HL-60/S4 (cell line): ENCODE measurements at regions not wholly inside any gene's neighbourhood (a gene's known extent, or its start where the extent isn't known, plus 50 kb on each side); places are given as distances from the start of the nearest gene placed in this dataset.
"Not testable (repeated sequence)": the region's sequence is repeated elsewhere in the genome, so short reads cannot be mapped to it uniquely, and the experiment has no call there.

Experiments
- in situ Hi-C: fragments of 300-500 bp; cut with MboI; formaldehyde crosslinking; loops from 2 replicates; pipeline ENCODE4 v1.14.3; 2022; ENCODE audit warnings: low sequenced_read_pairs

DNA sequence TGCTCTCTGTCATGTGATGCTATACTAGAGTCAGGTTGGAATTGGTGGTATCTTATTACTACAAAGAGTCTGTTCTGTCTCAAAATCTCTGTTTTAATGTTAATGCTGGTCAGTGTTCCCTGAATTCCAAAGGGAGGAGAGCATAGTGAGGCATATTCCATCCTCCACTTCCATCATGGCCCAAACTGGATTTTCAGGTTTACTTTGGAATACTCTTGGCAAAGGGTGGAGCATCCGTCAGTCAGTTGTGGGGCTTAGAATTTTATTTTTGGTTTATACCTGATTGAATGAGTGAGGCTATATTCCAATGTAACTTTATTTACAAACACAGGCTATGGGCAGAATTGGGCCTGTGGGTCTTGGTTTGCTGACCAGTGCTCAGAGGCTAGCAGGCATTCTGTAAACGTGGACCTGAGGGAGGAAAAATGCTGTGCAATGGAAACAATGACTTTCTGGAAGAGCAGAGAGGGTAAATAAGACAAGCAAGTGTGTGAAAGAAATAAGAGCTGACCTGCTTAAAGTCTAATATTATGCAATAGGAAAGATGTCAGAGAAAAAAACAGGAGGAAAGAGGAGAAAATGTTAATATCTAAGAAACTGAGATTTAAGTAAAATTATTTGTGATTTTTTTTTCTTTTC, 106.2 kb upstream of the CLINT1 start:
- in situ Hi-C loops = no loop called here

- in situ Hi-C loops = no loop called here
Observed at GRCh38 chr5:157963761-157964160, 104.8 kb upstream of the CLINT1 start.

GRCh38 chr5:157963244-157963643, 104.3 kb upstream of the CLINT1 start:
- in situ Hi-C loops = no loop called here

DNA sequence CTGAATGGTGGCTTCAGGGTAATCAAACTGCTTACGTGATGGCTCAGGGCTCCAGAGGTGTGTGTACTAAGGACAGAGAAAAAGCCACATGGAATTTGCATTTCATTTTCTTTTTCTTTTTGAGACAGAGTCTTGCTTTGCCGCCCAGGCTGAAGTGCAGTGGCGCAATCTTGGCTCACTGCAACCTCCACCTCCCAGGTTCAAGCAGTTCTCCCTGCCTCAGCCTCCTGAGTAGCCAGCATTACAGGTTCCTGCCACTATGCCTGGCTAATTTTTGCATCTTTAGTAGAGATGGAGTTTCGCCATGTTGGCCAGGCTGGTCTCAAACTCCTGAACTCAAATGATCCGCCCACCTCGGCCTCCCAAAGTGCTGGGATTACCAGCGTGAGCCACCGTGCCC, 103.7 kb upstream of the CLINT1 start:
- in situ Hi-C loops = not testable (repeated sequence)

- in situ Hi-C loops = no loop called here
Observed at GRCh38 chr5:157961896-157962590, 103.1 kb upstream of the CLINT1 start.

GRCh38 chr5:157961176-157961575, 102.2 kb upstream of the CLINT1 start:
- in situ Hi-C loops = no loop called here

DNA sequence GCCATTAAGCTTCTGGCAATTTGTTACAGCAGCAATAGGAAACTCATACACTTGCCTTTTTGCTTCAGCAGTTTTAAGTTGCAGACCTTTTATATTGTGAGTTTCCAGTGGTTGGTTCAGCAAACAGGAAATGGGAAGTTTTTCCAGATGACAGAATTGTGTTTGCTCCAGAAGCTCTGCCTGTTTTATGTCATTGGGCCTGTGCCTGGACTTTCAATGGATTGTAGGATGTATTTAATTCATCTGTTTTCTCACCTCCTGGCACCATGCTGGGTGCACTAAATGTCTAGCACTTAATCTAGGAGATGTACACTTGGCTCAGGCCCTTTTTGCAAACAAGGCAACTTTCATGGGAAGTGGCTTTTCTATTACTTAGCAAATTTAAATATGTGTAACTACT, 100.4 kb upstream of the CLINT1 start:
- in situ Hi-C loops = no loop called here

GRCh38 chr5:157956271-157956885, 97.4 kb upstream of the CLINT1 start:
- in situ Hi-C loops = no loop called here

DNA sequence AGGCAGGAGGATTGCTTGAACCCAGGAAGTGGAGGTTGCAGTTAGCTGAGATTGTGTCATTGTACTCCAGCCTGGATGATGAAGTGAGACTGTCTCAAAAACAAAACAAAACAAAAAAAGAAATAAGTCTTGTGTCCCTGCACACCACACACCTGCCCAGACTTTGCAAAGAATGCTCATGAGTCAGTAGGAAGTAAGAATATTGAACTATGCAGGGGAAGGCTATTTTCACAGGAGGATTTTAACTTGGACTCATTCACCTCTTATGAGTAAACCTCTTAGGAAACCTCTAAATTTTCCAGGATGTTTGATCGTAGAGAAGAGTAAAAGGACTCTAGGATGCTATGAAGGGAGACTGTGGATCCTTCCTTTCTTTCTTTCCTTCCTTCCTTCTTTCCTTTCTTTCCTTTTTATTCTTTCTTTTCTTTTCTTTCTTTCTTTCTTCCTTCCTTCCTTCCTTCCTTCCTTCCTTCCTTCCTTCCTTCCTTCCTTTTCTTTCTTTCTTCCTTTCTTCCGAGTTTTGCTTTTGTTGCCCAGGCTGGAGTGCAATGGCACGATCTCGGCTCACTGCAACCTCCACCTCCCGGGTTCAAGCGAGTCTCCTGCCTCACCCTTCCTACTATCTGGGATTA, 96.7 kb upstream of the CLINT1 start:
- in situ Hi-C loops = no loop called here

DNA sequence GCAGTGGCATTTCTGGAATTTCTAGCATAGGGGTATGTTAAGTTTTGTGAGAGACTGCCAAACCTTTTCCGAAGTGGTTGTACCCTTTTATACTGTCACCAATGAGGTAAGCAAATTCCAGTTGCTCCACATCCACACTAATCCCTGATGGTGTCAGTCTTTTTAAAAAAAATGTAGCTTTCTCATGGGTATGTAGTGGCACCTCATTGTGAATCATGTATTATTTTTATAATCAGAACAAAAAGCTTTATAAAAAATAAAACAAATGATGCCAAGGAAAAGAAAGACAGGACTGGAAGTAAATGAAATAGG, 93.4 kb upstream of the CLINT1 start:
- in situ Hi-C loops = no loop called here

DNA sequence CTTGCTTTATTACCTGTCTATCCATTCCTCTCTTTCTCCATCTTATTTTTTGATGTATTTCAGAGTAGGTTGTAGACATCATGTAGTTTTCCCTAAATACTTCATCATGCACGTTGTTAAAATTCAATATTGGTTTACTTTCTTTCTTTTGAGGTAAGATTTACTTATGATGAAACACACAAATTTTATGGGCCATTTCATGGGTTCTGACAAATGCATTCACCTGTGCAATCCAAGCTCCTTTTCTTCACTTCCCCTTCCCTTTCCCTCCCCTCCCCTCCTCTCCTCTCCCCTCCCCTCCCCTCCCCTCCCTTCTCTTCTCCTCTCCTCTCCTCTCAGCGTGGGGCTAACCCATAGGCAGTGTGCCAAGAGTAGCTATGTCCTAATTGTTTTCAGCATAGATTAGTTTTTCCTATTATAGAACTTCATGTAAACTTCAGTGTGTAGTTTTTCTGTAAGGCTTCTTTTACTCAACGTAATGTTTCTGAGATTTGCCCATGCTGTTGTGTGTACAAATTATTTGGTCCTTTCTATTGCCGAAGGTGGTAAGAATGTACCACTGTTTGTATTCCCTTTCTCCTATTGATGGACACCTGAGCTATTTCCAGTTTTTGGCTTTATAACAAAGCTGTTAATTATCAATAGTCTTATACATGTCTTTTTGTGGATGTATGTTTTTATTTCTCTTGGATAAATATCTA, 92.9 kb upstream of the CLINT1 start:
- in situ Hi-C loops = no loop called here

GRCh38 chr5:157949520-157949919, 90.6 kb upstream of the CLINT1 start:
- in situ Hi-C loops = no loop called here

DNA sequence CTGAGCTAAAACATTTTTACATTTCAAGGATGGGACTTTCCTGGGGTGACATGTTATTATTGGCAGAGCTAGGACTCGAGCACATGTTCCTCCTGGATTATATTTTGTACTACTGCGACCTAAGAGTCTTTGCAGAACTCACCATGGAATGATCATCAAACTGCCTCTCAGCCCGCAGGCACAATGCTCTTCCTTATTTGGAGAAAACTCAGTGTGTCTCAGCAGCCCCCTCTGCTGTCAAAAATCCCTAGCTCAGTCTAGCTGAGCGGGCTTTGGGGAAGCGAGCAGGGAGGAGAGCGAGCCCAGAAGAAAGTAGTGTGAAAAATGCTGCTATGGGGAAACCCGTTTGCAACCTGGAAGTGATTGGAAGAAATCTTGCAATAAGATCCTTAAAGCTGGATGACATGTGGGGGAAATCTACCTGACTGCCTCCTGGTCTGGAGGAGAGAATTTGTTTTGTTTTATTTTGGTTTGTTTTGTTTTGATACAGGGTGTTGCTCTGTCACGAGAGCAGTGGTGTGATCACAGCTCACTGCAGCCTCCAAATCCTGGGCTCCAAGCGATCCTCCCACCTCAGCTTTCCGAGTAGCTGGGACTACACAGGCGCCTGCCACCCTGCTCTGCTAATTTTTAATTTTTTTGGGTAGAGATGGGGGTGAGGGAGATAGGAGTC, 89.9 kb upstream of the CLINT1 start:
- in situ Hi-C loops = no loop called here

GRCh38 chr5:157947156-157947555, 88.2 kb upstream of the CLINT1 start:
- in situ Hi-C loops = no loop called here

DNA sequence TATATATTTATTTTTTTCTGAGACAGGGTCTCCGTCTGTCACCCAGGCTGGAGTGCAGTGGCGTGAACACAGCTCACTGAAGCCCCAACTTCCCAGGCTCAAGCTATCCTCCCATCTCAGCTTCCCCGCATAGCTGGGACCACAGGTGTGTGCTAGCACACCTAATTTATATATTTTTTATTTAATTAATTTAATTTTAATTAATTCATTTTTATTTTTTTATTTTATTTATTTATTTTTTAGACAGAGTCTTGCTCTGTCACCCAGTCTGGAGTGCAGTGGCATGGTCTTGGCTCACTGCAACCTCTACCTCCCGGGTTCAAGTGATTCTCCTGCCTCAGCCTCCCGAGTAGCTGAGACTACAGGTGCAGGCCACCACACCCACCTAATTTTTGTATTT, 86.9 kb upstream of the CLINT1 start:
- in situ Hi-C loops = not testable (repeated sequence)

- in situ Hi-C loops = no loop called here
Observed at GRCh38 chr5:157944938-157945337, 86.0 kb upstream of the CLINT1 start.

GRCh38 chr5:157944077-157944633, 85.2 kb upstream of the CLINT1 start:
- in situ Hi-C loops = no loop called here

- in situ Hi-C loops = no loop called here
Observed at GRCh38 chr5:157942595-157942994, 83.7 kb upstream of the CLINT1 start.

- in situ Hi-C loops = no loop called here
Observed at GRCh38 chr5:157941616-157942015, 82.7 kb upstream of the CLINT1 start.

- in situ Hi-C loops = not testable (repeated sequence)
Observed at GRCh38 chr5:157938101-157938500, 79.2 kb upstream of the CLINT1 start.
